ENCODE measurements at regions not wholly inside any gene's neighbourhood (a gene's known extent, or its start where the extent isn't known, plus 50 kb on each side); places are given as distances from the start of the nearest gene placed in this dataset.
"Not testable (repeated sequence)": the region's sequence is repeated elsewhere in the genome, so short reads cannot be mapped to it uniquely, and the experiment has no call there.

DNA sequence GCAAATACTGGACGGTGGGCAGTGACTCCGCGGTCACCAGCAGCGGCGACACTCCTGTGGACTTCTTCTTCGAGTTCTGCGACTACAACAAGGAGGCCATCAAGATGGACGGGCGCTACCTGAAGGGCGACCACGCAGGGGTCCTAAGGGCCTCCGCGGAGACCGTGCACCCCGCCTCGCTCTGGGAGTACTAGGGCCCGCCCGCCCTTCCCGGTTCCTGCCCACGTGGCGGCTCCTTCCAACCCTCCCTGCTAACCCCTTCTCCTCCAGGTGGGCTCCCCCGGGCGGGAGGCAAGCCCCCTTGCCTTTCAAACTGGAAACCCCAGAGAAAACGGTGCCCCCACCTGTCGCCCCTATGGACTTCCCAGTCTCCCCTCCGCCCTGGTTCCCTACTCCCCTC, 58.1 kb upstream of the GOLGA8A start:
- not testable (repeated sequence) for TF ChIP-seq POLR2A (IDR thresholded peaks at IDR 0.05; ENCODE audit: low read depth, low read length); TAF1 (IDR thresholded peaks at IDR 0.05; ENCODE audit: borderline replicate concordance, low read depth, low read length); POLR2AphosphoS5 (IDR thresholded peaks at IDR 0.05; ENCODE audit: low read depth, low read length)

Data from GM12892 (cell line).